SK-N-SH (cell line): ENCODE measurements at regions not wholly inside any gene's neighbourhood (a gene's known extent, or its start where the extent isn't known, plus 50 kb on each side); places are given as distances from the start of the nearest gene placed in this dataset.

ENCODE experiments used
- POLR2AphosphoS5 ChIP-seq: IDR thresholded peaks from 2 replicates; pipeline ENCODE4 v1.6.1; 2012; ENCODE audit warnings: low read depth, low read length
- RCOR1 ChIP-seq: fragments of 150-350 bp; IDR thresholded peaks from 2 replicates; pipeline ENCODE4 v1.6.1; 2017; ENCODE audit warnings: antibody characterized with exemption, low read length
- RFX5 ChIP-seq: IDR thresholded peaks from 2 replicates; pipeline ENCODE4 v1.6.1; 2012; ENCODE audit warnings: mild to moderate bottlenecking, improper control_type of control experiment, low read length
- SIN3A ChIP-seq: IDR thresholded peaks from 2 replicates; pipeline ENCODE4 v1.6.1; 2012; ENCODE audit warnings: low read depth, mild to moderate bottlenecking, low read length, moderate library complexity, borderline replicate concordance
- SMC3 ChIP-seq: IDR thresholded peaks from 2 replicates; pipeline ENCODE4 v1.6.1; 2012; ENCODE audit warnings: low read depth, low read length, improper control_type of control experiment
- YY1 ChIP-seq: IDR thresholded peaks from 2 replicates; pipeline ENCODE4 v1.4.0; 2012; ENCODE audit warnings: low read depth, mild to moderate bottlenecking
- ZBTB33 ChIP-seq: IDR thresholded peaks from 2 replicates; pipeline ENCODE4 v1.4.0; 2012; ENCODE audit warnings: low read depth, borderline replicate concordance
- TF ChIP-seq, protein P1 (sequence below): fragments of 200-600 bp; sonication (generic); IDR thresholded peaks from 2 replicates; pipeline ENCODE4 v1.6.1; 2017; ENCODE audit warnings: antibody characterized with exemption, mild to moderate bottlenecking, moderate library complexity
- TF ChIP-seq, protein P2 (sequence below): IDR thresholded peaks from 2 replicates; pipeline ENCODE4 v1.4.0; 2012; ENCODE audit warnings: low read depth, borderline replicate concordance
- TF ChIP-seq, protein P3 (sequence below): fragments of 150-350 bp; IDR thresholded peaks from 2 replicates; pipeline ENCODE4 v1.6.1; 2017; ENCODE audit warnings: antibody characterized with exemption, low read length, low read depth, borderline replicate concordance

DNA sequence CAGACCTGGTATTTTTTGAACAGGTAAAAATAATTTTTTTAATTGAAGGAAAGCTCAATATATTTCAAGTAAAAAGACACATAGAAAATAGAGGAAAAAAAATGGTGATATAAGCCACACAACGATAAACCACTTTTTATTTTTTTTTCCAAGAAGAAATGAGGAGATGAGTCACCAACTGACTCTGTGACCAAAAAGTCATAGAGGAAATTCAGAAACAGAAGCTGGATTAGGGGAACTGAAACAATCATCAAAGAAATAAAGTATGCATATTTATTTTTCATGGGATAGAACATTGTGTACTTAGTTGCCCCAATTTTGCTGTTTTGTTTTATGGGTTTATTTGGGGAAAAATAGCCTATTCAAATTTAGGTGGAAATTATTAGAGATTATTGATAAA, 176.8 kb upstream of the AGR3 start:
- TF ChIP-seq, protein P1, sequence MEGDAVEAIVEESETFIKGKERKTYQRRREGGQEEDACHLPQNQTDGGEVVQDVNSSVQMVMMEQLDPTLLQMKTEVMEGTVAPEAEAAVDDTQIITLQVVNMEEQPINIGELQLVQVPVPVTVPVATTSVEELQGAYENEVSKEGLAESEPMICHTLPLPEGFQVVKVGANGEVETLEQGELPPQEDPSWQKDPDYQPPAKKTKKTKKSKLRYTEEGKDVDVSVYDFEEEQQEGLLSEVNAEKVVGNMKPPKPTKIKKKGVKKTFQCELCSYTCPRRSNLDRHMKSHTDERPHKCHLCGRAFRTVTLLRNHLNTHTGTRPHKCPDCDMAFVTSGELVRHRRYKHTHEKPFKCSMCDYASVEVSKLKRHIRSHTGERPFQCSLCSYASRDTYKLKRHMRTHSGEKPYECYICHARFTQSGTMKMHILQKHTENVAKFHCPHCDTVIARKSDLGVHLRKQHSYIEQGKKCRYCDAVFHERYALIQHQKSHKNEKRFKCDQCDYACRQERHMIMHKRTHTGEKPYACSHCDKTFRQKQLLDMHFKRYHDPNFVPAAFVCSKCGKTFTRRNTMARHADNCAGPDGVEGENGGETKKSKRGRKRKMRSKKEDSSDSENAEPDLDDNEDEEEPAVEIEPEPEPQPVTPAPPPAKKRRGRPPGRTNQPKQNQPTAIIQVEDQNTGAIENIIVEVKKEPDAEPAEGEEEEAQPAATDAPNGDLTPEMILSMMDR = no peak
- TF ChIP-seq RFX5 = no peak
- TF ChIP-seq POLR2AphosphoS5 = no peak
- TF ChIP-seq SMC3 = no peak
- TF ChIP-seq SIN3A = no peak
- TF ChIP-seq ZBTB33 = no peak
- TF ChIP-seq, protein P2, sequence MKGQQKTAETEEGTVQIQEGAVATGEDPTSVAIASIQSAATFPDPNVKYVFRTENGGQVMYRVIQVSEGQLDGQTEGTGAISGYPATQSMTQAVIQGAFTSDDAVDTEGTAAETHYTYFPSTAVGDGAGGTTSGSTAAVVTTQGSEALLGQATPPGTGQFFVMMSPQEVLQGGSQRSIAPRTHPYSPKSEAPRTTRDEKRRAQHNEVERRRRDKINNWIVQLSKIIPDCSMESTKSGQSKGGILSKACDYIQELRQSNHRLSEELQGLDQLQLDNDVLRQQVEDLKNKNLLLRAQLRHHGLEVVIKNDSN = no peak
- no peak for TF ChIP-seq YY1
- TF ChIP-seq RCOR1 = no peak
- TF ChIP-seq, protein P3, sequence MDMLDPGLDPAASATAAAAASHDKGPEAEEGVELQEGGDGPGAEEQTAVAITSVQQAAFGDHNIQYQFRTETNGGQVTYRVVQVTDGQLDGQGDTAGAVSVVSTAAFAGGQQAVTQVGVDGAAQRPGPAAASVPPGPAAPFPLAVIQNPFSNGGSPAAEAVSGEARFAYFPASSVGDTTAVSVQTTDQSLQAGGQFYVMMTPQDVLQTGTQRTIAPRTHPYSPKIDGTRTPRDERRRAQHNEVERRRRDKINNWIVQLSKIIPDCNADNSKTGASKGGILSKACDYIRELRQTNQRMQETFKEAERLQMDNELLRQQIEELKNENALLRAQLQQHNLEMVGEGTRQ = no peak
